NCI-H446 treated with DMSO at 0.1 percent for 48 hours (cell line): ENCODE measurements at regions not wholly inside any gene's neighbourhood (a gene's known extent, or its start where the extent isn't known, plus 50 kb on each side); places are given as distances from the start of the nearest gene placed in this dataset.

Source experiments
- DNase-seq: peaks from one replicate; lab custom pipeline; 2025; lab: John Stamatoyannopoulos, UW

GRCh38 chr1:34270181-34270580 is 93.5 kb downstream of the C1orf94 start:
- DNase-seq = no peak

DNA sequence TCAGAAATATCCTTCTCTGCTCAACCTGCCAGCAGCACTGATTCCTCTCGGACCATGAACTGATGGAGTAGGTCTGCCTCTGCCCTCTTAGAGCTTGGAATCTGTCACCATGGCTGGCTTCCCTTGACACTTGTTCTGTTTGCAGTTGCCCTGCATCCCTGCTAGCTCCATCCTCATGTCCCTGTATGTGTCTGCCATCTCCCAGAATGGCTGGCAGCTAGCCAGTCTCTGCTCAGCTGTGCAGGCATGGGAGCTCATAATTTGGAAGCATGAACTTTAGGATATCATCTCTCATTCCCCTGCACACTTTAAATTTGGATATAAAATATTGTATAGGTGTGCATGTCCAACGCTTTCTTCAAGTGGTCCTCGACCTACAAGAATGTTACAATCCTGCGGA is 95.4 kb downstream of the C1orf94 start:
- DNase-seq = no peak

DNA sequence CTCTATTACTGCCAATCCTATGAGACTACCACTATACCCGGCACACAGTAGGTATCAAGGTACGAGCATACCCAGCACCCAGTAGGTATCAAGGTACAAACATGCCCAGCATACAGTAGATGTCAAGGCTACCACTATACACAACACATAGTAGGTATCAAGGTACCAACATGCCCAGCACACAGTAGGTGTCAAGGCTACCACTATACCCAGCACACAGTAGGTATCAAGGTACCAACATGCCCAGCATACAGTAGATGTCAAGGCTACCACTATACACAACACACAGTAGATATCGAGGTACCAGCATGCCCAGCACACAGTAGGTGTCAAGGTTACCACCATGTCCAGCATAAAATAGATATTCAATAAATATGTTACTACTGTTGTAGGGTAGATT is 98.4 kb downstream of the C1orf94 start:
- DNase-seq = no peak

GRCh38 chr1:34276606-34277005 is 99.9 kb downstream of the C1orf94 start:
- no peak for DNase-seq

GRCh38 chr1:34277150-34277549 is 100.4 kb downstream of the C1orf94 start:
- no peak for DNase-seq

DNA sequence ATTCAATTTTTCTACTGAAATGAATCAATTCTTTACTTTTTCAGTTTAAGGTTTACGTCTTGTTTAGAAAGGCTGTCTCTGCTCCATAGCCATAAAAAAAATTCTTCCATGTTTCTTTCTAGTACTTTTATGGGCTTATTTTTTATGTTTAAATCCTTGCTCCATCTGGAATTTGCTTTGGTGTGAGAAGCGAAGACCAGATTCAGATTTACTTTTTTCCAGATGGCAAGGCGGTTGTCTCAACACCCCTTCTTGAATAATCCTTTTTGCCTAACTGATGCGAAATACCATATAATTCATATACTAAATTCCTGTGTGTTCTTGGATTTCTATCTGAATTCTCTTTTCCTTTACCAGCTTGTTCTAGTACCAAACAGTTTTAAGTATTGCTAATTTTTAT is 101.5 kb downstream of the C1orf94 start:
- no peak for DNase-seq

DNA sequence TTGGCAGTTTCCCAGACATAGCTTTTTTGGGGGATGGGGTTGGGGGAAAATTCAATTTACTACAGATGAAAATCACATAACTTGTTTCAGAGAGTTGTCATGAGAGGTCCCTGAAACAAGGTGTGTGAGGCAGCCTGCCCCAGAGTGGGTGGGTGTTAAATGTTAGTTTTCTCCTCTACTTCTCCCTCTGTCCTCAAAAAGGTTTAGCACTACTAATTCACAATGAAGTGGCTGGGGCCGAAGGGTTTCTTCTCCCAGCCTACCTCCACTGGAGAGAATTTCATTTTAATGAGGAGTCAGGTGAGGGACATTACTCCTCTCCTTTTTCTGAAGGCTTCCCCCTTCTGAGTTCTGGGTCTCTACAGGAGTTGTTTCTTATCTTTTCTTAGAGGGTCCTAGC is 103.3 kb downstream of the C1orf94 start:
- no peak for DNase-seq

DNA sequence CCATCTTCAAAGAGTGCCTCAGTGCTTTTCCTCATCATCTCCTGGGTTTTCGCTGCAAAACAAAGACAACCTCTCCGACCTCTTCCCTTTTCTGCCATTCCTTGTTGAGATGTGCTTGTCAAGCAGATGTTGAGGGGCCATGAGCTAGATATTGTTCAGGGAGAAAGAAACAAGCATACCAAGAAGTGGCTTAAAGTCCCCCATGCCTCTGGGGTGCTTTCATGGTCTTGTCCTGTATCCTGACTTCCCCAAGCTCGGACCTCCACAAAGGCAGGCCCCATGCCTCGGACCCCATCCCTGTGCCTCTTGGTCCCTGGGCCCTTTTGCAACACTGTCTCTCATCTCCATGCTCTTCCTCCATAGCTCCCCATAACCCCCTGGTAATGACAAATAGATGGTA is 103.8 kb downstream of the C1orf94 start:
- DNase-seq = no peak

GRCh38 chr1:34283142-34283541 is 106.4 kb downstream of the C1orf94 start:
- no peak for DNase-seq

DNA sequence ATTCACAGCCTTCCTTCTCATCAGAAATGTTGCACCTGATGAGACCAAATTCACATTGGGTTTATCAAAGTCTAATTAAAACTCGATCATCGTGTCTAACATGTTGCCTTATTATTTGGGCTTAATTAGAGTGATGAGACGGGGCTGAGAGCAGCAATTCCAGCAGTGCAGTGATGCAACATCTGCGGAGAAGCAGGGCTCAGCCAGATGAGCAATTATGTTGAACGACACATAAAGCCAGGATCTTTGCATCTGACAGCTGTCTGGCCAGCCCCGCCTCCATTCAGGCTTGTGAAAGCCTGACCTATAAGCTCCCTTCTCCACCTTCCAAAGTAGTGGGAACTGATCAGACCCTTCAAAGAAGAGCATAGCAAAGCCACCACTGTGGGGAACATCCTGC is 109.8 kb downstream of the C1orf94 start:
- DNase-seq = no peak

DNA sequence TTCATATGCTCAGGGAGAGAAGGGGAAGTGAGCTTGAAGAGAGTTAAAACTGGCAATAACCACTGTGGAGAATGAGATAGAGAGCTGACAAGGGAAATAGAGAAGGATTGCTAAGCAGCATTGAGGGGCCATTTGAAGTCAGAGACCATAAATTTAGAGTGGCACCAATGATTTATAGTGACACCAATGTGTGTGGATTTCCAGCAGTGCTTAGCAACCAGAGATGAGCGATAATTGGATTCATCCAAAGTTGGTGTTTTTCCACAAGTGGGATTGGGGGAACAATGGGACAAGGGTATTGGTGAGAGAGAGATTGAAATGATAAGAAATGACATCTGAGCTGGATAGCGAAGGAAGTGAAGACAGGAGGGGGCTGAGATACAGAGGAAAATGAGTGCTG is 114.1 kb downstream of the C1orf94 start:
- no peak for DNase-seq

DNA sequence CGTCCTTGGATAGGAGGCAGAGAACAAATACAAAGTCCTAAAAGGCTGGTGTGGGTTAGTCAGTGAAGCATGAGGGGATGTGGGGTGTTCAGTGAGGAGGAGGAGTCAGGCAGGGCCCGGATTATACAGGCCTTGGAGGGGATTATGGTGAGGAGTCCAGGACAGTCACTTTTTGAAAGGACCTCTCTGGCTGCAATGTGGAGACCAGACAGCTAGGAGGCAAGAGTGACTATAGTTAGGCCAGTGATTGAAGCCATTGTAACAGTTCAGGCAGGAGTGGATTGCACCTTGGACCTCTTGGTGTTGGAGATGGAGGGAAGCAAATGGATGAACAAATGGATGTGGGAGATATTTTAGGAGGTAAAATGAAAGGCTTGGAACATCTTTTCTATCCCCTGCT is 115.8 kb downstream of the C1orf94 start:
- DNase-seq = no peak

GRCh38 chr1:34296059-34296458 is 119.4 kb downstream of the C1orf94 start:
- DNase-seq = no peak

DNA sequence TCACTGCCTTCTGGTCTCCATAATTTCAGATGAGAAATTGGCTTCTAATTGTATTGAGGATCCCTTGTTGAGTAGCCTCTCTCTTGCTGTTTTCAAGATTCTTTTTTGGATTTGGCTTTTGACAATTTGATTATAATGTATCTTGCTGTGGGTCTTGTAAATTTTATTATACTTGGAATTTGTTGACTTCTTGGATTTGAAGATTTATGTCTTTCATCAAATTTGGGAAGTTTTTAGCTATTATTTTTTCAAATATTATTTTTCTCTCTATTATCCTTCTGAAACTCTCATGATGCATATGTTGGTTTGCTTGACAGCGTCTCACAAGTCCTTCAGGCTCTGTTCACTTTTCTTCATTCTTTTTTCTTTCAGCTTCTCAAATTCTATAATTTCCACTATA is 126.1 kb downstream of the C1orf94 start:
- DNase-seq = no peak

GRCh38 chr1:34303218-34303617 is 126.5 kb downstream of the C1orf94 start:
- no peak for DNase-seq

- DNase-seq = no peak
These were observed 129.9 kb downstream of the C1orf94 start for GRCh38 chr1:34306568-34306967.

DNA sequence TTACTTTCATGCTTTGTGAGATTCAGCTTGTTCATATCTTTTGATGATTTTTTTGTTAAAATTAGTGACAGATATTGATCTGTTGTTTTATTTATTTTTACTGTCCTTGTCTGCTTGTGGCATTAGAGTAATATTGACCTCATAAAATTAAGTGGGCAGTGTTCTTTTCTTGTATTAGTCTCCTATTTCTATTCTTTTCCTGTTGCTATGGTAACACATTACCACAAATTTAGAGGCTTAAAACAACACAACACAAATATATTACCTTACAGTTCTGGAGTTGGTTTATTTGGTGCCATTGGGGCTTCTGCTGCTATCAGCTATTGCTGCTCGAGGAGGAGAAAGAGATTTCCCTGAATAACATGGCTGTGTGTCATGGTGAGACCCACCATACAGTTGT is 135.7 kb downstream of the C1orf94 start:
- no peak for DNase-seq

GRCh38 chr1:34315974-34316373 is 139.3 kb downstream of the C1orf94 start:
- no peak for DNase-seq

DNA sequence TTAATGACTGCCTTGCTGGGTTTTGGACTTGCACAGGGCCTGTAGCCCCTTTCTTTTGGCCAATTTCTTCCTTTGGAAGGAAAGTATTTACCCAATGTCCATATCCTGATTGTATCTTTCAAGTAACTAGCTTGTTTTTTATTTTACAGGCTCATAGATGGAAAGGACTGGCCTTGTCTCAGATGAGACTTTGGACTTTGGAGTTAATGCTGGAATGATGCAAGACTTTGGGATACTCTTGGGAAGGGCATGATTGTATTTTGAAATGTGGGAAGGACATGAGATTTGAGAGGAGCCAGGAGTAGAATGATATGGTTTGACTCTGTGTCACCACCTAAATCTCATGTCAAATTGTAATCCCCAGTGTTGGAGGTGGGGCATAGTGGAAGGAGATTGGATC is 140.1 kb downstream of the C1orf94 start:
- no peak for DNase-seq

GRCh38 chr1:34319218-34319617 is 142.5 kb downstream of the C1orf94 start:
- DNase-seq = no peak

GRCh38 chr1:34320053-34320669 is 143.5 kb downstream of the C1orf94 start:
- no peak for DNase-seq

DNA sequence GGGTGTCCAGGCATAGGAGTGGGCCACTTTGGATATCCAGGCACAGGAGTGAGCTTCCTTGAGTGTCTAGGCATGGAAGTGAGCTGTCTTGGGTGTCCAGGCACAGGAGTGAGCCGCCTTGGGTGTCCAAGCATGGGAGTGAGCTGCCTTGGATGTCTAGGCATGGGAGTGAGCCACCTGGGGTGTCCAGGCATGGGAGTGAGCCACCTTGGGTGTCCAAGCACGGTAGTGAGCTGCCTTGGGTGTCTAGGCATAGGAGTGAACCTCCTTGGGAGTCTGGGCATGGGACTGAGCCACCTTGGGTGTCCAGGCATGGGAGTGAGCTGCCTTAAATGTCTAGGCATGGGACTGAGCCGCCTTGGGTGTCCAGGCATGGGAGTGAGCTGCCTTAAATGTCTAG is 146.3 kb downstream of the C1orf94 start:
- no peak for DNase-seq

DNA sequence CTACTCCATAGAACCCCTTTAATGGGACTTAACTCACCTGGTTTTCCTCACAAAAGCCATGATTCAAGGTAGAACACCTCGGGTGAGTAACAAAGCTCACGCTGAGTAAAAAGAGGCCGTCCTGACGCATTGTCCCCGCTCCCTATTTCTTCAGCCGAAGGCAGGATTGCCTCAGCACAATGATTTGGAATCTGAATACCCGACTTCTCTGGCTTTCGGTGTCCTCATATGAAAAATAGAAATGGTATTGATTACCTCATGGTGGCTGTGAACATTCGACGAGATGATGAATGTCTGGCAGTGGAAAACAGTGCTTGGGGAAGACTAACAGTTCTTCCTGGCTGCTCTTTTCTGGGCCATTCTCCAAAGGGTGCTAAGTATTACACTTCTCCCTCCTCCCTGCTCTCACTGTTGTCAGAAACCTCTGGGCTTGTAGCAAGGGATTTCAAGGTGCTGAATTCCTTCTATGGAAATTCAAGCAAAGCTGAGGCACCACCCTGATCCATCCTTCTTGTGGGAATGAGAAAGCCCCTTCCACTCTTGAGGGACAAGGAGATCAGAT is 148.3 kb downstream of the C1orf94 start:
- no peak for DNase-seq

GRCh38 chr1:34328281-34328799 is 151.6 kb downstream of the C1orf94 start:
- DNase-seq = no peak
